H9 (cell line): ENCODE measurements at regions not wholly inside any gene's neighbourhood (a gene's known extent, or its start where the extent isn't known, plus 50 kb on each side); places are given as distances from the start of the nearest gene placed in this dataset.
A peak's percentile ranks its signal among the peaks of the same experiment; 100 is the strongest.

Experiments used
- DNase-seq: peaks from one replicate; pipeline ENCODE4 v3.0.0-alpha.2; 2017
- H2AFZ ChIP-seq: one replicate; pipeline ENCODE4 v1.6.1; 2013; ENCODE audit warnings: mild to moderate bottlenecking, low read length, control low read depth, moderate library complexity
- H2AK5ac ChIP-seq: 2 replicates; pipeline ENCODE4 v1.6.1; 2013; ENCODE audit warnings: low read length, control low read depth, mixed read lengths; ENCODE audit not compliant: insufficient read length
- H2BK120ac ChIP-seq: one replicate; pipeline ENCODE4 v1.6.1; 2013; ENCODE audit warnings: low read depth, mild to moderate bottlenecking, low read length, control low read depth, inconsistent platforms; ENCODE audit not compliant: poor library complexity, severe bottlenecking
- H2BK12ac ChIP-seq: 2 replicates; pipeline ENCODE4 v1.6.1; 2013; ENCODE audit warnings: low read length, control low read depth, mixed read lengths, low read depth; ENCODE audit not compliant: insufficient read length
- H2BK15ac ChIP-seq: 2 replicates; pipeline ENCODE4 v1.6.1; 2013; ENCODE audit warnings: low read depth, low read length, control low read depth
- H2BK20ac ChIP-seq: one replicate; pipeline ENCODE4 v1.6.1; 2013; ENCODE audit warnings: low read depth, mild to moderate bottlenecking, low read length, control low read depth, inconsistent platforms; ENCODE audit not compliant: poor library complexity, severe bottlenecking
- H2BK5ac ChIP-seq: 2 replicates; pipeline ENCODE4 v1.6.1; 2013; ENCODE audit warnings: low read length, control low read depth, mixed read lengths; ENCODE audit not compliant: insufficient read length
- H3K14ac ChIP-seq: 2 replicates; pipeline ENCODE4 v1.6.1; 2013; ENCODE audit warnings: low read length, control low read depth; ENCODE audit not compliant: insufficient read depth
- H3K18ac ChIP-seq: 2 replicates; pipeline ENCODE4 v1.6.1; 2013; ENCODE audit warnings: low read depth, mild to moderate bottlenecking, mixed read lengths, low read length, control low read depth; ENCODE audit not compliant: insufficient read length
- H3K23ac ChIP-seq: 2 replicates; pipeline ENCODE4 v1.6.1; 2013; ENCODE audit warnings: low read length, control low read depth, mixed read lengths, low read depth; ENCODE audit not compliant: insufficient read length
- H3K23me2 ChIP-seq: 2 replicates; pipeline ENCODE4 v1.6.1; 2013; ENCODE audit warnings: low read depth, mild to moderate bottlenecking, mixed read lengths, low read length, control low read depth; ENCODE audit not compliant: insufficient read length, poor library complexity, severe bottlenecking
- H3K27ac ChIP-seq: 2 replicates; pipeline ENCODE4 v1.5.1; 2013; ENCODE audit warnings: low read length, control low read depth, mixed read lengths, low read depth; ENCODE audit not compliant: insufficient read length
- H3K27me3 ChIP-seq: 2 replicates; pipeline ENCODE4 v1.6.1; 2013; ENCODE audit warnings: low read length, control low read depth, inconsistent platforms; ENCODE audit not compliant: insufficient read depth
- H3K4ac ChIP-seq: 2 replicates; pipeline ENCODE4 v1.6.1; 2013; ENCODE audit warnings: low read depth, mild to moderate bottlenecking, control low read depth, inconsistent platforms, low read length, moderate library complexity
- H3K4me1 ChIP-seq: 2 replicates; pipeline ENCODE4 v1.6.1; 2013; ENCODE audit warnings: low read length, control low read depth, inconsistent platforms; ENCODE audit not compliant: insufficient read depth
- H3K4me2 ChIP-seq: 2 replicates; pipeline ENCODE4 v1.6.1; 2013; ENCODE audit warnings: low read length, control low read depth, mixed read lengths; ENCODE audit not compliant: insufficient read length, insufficient read depth
- H3K56ac ChIP-seq: 2 replicates; pipeline ENCODE4 v1.6.1; 2013; ENCODE audit warnings: low read depth, mild to moderate bottlenecking, mixed read lengths, low read length, control low read depth; ENCODE audit not compliant: insufficient read length
- H3K79me1 ChIP-seq: 2 replicates; pipeline ENCODE4 v1.6.1; 2013; ENCODE audit warnings: low read depth, mild to moderate bottlenecking, moderate library complexity, low read length, control low read depth, inconsistent platforms; ENCODE audit not compliant: insufficient read depth, poor library complexity, severe bottlenecking
- H3K79me2 ChIP-seq: 2 replicates; pipeline ENCODE4 v1.6.1; 2013; ENCODE audit warnings: low read length, control low read depth, inconsistent platforms; ENCODE audit not compliant: insufficient read depth
- H3K9ac ChIP-seq: 2 replicates; pipeline ENCODE4 v1.6.1; 2013; ENCODE audit warnings: low read length, control low read depth, mixed read lengths; ENCODE audit not compliant: insufficient read length; ENCODE audit errors: extremely low read depth
- H3K9me3 ChIP-seq: one replicate; pipeline ENCODE4 v1.6.1; 2013; ENCODE audit warnings: low read depth, low read length, inconsistent platforms; ENCODE audit not compliant: control insufficient read depth
- H3T11ph ChIP-seq: one replicate; pipeline ENCODE4 v1.6.1; 2013; ENCODE audit warnings: mild to moderate bottlenecking, low read length, control low read depth, inconsistent platforms
- H4K20me1 ChIP-seq: one replicate; pipeline ENCODE4 v1.6.1; 2013; ENCODE audit not compliant: control insufficient read depth, insufficient read length, insufficient read depth
- H4K5ac ChIP-seq: 2 replicates; pipeline ENCODE4 v1.6.1; 2013; ENCODE audit warnings: low read depth, mild to moderate bottlenecking, mixed read lengths, low read length, control low read depth; ENCODE audit not compliant: insufficient read length
- H4K8ac ChIP-seq: replicated peaks from 2 replicates; pipeline ENCODE4 v1.6.1; 2013; ENCODE audit warnings: low read length, control low read depth, mixed read lengths, low read depth; ENCODE audit not compliant: insufficient read length
- H4K91ac ChIP-seq: 2 replicates; pipeline ENCODE4 v1.6.1; 2013; ENCODE audit warnings: low read depth, mild to moderate bottlenecking, moderate library complexity, mixed read lengths, low read length, control low read depth; ENCODE audit not compliant: insufficient read length
- H3K27ac Mint-ChIP-seq, 3 experiments: 2 replicates in 2 of 3; 3 replicates in 1 of 3; pipeline ENCODE4 v1.8.0; 2020 to 2021; ENCODE audit warnings: mixed read lengths in 3 of 3, mild to moderate bottlenecking in 1 of 3, moderate library complexity in 1 of 3
- H3K27me3 Mint-ChIP-seq: 2 replicates; pipeline ENCODE4 v1.8.0; 2021; ENCODE audit warnings: low read depth, mild to moderate bottlenecking, moderate library complexity, mixed read lengths
- H3K36me3 Mint-ChIP-seq, 3 experiments: 2 replicates in 2 of 3; 3 replicates in 1 of 3; pipeline ENCODE4 v1.8.0; 2020 to 2021; ENCODE audit warnings: low read depth in 3 of 3, mixed read lengths in 3 of 3; ENCODE audit not compliant: insufficient read depth in 1 of 3
- H3K4me1 Mint-ChIP-seq, 2 experiments: 2 replicates each; pipeline ENCODE4 v1.8.0; 2020; ENCODE audit warnings: mixed read lengths in 2 of 2
- H3K4me3 Mint-ChIP-seq, 2 experiments: 2 replicates in 1 of 2; 3 replicates in 1 of 2; pipeline ENCODE4 v1.8.0; 2020 to 2021; ENCODE audit warnings: mild to moderate bottlenecking in 2 of 2, mixed read lengths in 2 of 2, moderate library complexity in 1 of 2
- H3K9me3 Mint-ChIP-seq, 2 experiments: 2 replicates in 1 of 2; 3 replicates in 1 of 2; pipeline ENCODE4 v1.8.0; 2020; ENCODE audit warnings: mild to moderate bottlenecking in 2 of 2, mixed read lengths in 2 of 2, moderate library complexity in 1 of 2
- WGBS: extraction: QIAGEN DNeasy Blood & Tissue Kit; methylation state at CpG from one replicate; pipeline ENCODE4 v1.1.7; 2013; ENCODE audit warnings: missing lambda C conversion rate, low lambda C conversion rate, mixed read lengths; ENCODE audit not compliant: insufficient read length; ENCODE audit errors: extremely low coverage; 5-methylcytosine and 5-hydroxymethylcytosine counted together
- TF ChIP-seq, protein P1 (sequence below): fragments of 200-600 bp; sonication (generic); conservative IDR thresholded peaks from 3 replicates; pipeline ENCODE4 v1.8.0; 2021; ENCODE audit warnings: antibody characterized with exemption, mild to moderate bottlenecking

GRCh38 chr1:112793631-112794565 is 78.8 kb upstream of the PPM1J start:
- no peaks in the 10 kb centered on the region for H3K9me3 Mint-ChIP-seq
- peak overlapping the region; percentile 76 to 93 (median 86); a peak in 6 of 7 replicates for H3K27ac Mint-ChIP-seq
- H3K79me2 ChIP-seq: no peaks in the 10 kb centered on the region
- H4K91ac ChIP-seq: no peak overlapping the region
- peak overlapping the region in 1 of 2 experiments; percentile 10; a peak in 1 of 5 replicates for H3K4me3 Mint-ChIP-seq
- no peak overlapping the region for H3K18ac ChIP-seq
- H3K23me2 ChIP-seq: no peaks in the 10 kb centered on the region
- H2AK5ac ChIP-seq: no peak overlapping the region
- H4K5ac ChIP-seq: no peak overlapping the region
- H3K4me1 ChIP-seq: peaks cover 18% of the 10 kb centered on the region; the same call in 1 of the 2 replicates
- H2BK20ac ChIP-seq: no peak overlapping the region
- no peak overlapping the region for H3K14ac ChIP-seq
- H3K4me2 ChIP-seq: no peak overlapping the region
- no peaks in the 10 kb centered on the region for H3K9me3 ChIP-seq
- no peak overlapping the region for H3K4ac ChIP-seq
- DNase-seq: peak; percentile 55
- no peaks in the 10 kb centered on the region for H3K79me1 ChIP-seq
- H2AFZ ChIP-seq: no peak overlapping the region
- 0 out of 7 replicates have a peak, but pooled peaks cover 0 to 2% (median 0%) of the 10 kb centered on the region in 3 experiments for H3K36me3 Mint-ChIP-seq
- H3K4me1 Mint-ChIP-seq: peaks cover 65 to 72% of the 10 kb centered on the region in 2 experiments
- no peak overlapping the region for H3K9ac ChIP-seq
- H2BK12ac ChIP-seq: no peak overlapping the region
- H3K23ac ChIP-seq: no peak overlapping the region
- H4K8ac ChIP-seq: no peak overlapping the region
- H3K56ac ChIP-seq: no peak overlapping the region
- H2BK15ac ChIP-seq: no peak overlapping the region
- H2BK120ac ChIP-seq: no peak overlapping the region
- no peak overlapping the region for H3T11ph ChIP-seq
- H3K27ac ChIP-seq: peak overlapping the region; percentile 62
- H3K27me3 ChIP-seq: no peaks in the 10 kb centered on the region; the same call in 1 of the 2 replicates
- H4K20me1 ChIP-seq: no peaks in the 10 kb centered on the region
- no peak overlapping the region for H2BK5ac ChIP-seq
- no CpG with 5 or more reads among the region's 10 CpGs for WGBS
- H3K27me3 Mint-ChIP-seq: no peaks in the 10 kb centered on the region; the same call in 1 of the 2 replicates
- TF ChIP-seq, protein P1, sequence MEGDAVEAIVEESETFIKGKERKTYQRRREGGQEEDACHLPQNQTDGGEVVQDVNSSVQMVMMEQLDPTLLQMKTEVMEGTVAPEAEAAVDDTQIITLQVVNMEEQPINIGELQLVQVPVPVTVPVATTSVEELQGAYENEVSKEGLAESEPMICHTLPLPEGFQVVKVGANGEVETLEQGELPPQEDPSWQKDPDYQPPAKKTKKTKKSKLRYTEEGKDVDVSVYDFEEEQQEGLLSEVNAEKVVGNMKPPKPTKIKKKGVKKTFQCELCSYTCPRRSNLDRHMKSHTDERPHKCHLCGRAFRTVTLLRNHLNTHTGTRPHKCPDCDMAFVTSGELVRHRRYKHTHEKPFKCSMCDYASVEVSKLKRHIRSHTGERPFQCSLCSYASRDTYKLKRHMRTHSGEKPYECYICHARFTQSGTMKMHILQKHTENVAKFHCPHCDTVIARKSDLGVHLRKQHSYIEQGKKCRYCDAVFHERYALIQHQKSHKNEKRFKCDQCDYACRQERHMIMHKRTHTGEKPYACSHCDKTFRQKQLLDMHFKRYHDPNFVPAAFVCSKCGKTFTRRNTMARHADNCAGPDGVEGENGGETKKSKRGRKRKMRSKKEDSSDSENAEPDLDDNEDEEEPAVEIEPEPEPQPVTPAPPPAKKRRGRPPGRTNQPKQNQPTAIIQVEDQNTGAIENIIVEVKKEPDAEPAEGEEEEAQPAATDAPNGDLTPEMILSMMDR: no peak
